GM12892 (cell line): ENCODE measurements at regions not wholly inside any gene's neighbourhood (a gene's known extent, or its start where the extent isn't known, plus 50 kb on each side); places are given as distances from the start of the nearest gene placed in this dataset.
A peak's percentile ranks its signal among the peaks of the same experiment; 100 is the strongest.

Source experiments
- DNase-seq: peaks from one replicate; pipeline ENCODE4 v3.0.0; 2011; ENCODE audit not compliant: insufficient read length
- FAIRE-seq: peaks from 2 replicates; lab custom pipeline; 2011; peaks lifted over from hg19 to GRCh38; lab: Jason Lieb, UNC
- POLR2A ChIP-seq: IDR thresholded peaks from 2 replicates; pipeline ENCODE4 v1.6.1; 2011; ENCODE audit warnings: low read depth, low read length, control low read depth
- POLR2AphosphoS5 ChIP-seq: IDR thresholded peaks from 2 replicates; pipeline ENCODE4 v1.6.1; 2011; ENCODE audit warnings: low read depth, low read length, control low read depth
- TAF1 ChIP-seq: IDR thresholded peaks from 2 replicates; pipeline ENCODE4 v1.6.1; 2011; ENCODE audit warnings: low read depth, mild to moderate bottlenecking, control low read depth, low read length, borderline replicate concordance

GRCh38 chr5:81853030-81853357, 102.1 kb upstream of the SSBP2 start:
- no peak for TF ChIP-seq POLR2A
- no peak for TF ChIP-seq TAF1
- no peak for TF ChIP-seq POLR2AphosphoS5
- DNase-seq: no peak
- no peak for FAIRE-seq

DNA sequence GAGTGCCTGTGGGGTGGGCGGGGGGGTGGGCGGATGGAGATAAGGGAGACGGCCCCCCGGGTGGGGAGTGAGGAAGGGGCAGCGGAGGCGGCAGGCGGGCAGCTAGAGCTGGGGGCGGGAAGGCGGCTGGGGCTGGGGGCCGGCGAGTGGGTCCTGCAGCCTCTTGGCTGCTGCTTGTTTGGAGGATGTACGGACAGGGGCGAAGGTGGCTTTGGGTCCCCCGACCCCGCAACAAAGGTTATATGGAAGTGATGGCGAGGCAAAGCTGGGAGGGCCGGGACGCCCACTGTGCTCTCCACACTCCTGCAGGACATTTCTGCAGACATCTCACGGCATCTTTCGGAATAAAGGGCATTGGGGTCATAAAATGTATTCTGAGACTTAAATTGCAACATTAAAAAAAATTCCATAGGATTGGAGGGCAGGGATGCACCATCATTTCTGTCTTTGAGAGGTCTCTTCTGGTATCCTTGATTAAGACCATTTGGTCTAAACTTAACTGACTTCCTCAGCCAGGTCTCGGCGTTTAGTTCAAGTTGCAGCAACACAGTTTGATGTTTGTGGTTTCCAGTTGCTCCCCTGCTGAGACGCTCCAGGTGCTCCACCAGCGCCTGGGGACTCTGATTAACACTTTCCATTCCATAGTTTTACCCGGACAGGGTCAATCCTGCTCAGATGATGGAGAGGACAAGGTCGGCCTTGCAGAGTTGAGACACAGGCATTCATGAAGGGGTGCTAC, 101.6 kb upstream of the SSBP2 start:
- FAIRE-seq: peak; percentile 21
- no peak for TF ChIP-seq POLR2A
- TF ChIP-seq POLR2AphosphoS5: no peak
- no peak for TF ChIP-seq TAF1
- peak; percentile 29 for DNase-seq

DNA sequence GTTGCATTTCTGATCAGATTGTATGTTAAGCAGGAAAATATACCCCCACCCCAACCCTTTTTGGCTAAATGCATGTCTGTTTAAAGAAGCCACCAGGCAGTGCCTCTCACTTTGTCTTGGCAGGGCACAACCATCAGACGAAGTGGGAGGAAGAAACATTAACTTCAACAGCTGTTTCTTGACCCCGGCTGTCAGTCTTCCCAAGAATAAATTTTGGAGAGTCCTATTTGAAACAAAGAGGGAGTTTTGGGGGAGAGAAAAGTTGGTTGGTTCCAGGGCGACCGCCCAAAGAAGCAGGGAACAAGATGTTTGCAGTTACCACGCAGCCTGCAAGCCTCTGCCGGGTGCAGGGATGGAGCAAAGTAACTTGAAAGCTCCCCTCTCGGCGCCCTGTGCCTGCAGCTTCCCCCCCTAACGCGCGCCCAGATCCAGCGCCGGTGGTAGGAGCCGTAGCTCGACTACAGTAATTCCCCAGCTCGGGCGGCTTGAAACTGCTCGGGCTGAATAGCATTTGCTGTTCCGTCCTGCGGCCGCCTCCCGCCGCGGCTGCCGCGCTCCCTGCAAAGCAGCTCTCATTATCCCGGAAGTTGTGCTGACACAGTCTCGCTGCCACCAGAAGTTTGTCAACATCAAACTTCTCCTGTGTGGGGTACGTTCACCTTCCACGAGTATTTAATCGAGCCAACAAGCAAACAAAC, 100.7 kb upstream of the SSBP2 start:
- FAIRE-seq (peak; percentile 81), DNase-seq (peak; percentile 66)
- peak; percentile 91 for TF ChIP-seq TAF1
- TF ChIP-seq POLR2A: peak; percentile 69; the same call in 1 of the 2 replicates
- peak; percentile 85 for TF ChIP-seq POLR2AphosphoS5

- DNase-seq: no peak
- FAIRE-seq: peak; percentile 21
- TF ChIP-seq POLR2A: no peak
These were observed 99.8 kb upstream of the SSBP2 start for GRCh38 chr5:81850501-81851357.

DNA sequence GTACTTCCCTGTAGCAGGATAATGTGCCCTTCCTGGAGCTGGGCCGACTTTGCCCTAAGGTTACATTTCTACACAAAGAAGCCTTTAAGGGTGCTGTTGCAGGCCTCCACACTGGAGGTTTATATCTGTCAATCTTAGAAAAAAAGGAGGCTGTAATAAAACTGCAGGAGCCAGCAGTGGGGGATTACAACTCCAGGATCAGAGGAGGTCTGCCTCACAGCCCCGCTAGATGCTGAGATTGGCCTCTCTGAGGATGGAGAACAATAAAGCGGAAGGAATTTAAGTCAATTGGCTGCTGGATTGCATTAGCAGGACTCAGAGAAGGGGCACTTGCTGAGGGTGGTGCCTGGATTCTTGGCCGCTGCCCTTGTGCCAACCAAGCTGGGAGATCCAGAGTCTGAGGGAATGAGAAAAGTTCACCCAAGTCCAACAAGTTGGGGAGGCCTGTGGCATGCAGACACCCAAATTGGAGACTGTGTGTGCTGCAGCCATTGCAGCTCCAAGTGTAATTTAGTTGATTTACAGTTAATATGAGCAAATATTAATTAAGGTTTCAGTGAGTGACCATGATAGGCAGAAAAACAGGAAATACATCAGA, 99.0 kb upstream of the SSBP2 start:
- FAIRE-seq (no peak), DNase-seq (no peak)
- no peak for TF ChIP-seq TAF1
- no peak for TF ChIP-seq POLR2A
- TF ChIP-seq POLR2AphosphoS5: no peak

- TF ChIP-seq POLR2A (no peak), POLR2AphosphoS5 (no peak), TAF1 (no peak)
- DNase-seq (no peak), FAIRE-seq (no peak)
These were observed 97.5 kb upstream of the SSBP2 start for GRCh38 chr5:81848362-81848880.

- no peak for DNase-seq
- FAIRE-seq: no peak
- no peak for TF ChIP-seq POLR2A
- no peak for TF ChIP-seq POLR2AphosphoS5
- TF ChIP-seq TAF1: no peak
These were observed 95.4 kb upstream of the SSBP2 start for GRCh38 chr5:81846301-81846700.

GRCh38 chr5:81843845-81844244, 92.9 kb upstream of the SSBP2 start:
- TF ChIP-seq POLR2AphosphoS5 (no peak), TAF1 (no peak)
- DNase-seq: no peak
- FAIRE-seq: no peak

GRCh38 chr5:81842795-81843398, 92.0 kb upstream of the SSBP2 start:
- DNase-seq: no peak
- TF ChIP-seq POLR2A (no peak), TAF1 (no peak), POLR2AphosphoS5 (no peak)
- FAIRE-seq: no peak

DNA sequence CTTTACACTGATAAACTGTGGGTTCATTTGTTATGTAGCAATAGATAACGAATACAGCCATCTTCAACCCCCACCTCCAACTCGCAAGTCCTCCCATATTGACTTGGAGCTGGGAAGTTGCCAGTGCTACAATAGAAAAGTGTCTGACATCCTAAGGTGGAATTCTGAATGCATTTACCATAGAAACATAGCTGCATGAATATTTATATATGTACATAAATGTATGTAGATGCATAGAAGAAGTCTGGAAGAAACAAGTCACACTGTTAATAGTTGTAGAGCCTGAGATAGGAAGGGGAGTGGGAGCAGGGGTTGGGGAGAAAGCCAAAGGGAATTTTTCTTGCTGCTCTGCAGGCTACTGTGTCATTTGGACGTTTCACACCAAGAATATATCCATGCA, 88.1 kb upstream of the SSBP2 start:
- TF ChIP-seq POLR2A (no peak), TAF1 (no peak), POLR2AphosphoS5 (no peak)
- no peak for FAIRE-seq
- DNase-seq: no peak
